Aorta (tissue), 5 donors: ENCODE measurements at regions not wholly inside any gene's neighbourhood (a gene's known extent, or its start where the extent isn't known, plus 50 kb on each side); places are given as distances from the start of the nearest gene placed in this dataset.

ENCODE experiments used
- ATAC-seq: fragments of 200-7000 bp; cut with Tn5 transposase; one replicate; pipeline ENCODE4 v1.9.1; 2022; ENCODE audit warnings: moderate library complexity; ENCODE audit not compliant: low FRiP score
- DNase-seq, 2 donors: peaks; one replicate each; pipeline ENCODE4 v3.0.0-alpha.2; 2020
- H3K27ac ChIP-seq, 2 donors: one replicate each; pipeline ENCODE4 v1.5.1; 2013; ENCODE audit warnings: low read length in 2 of 2, mild to moderate bottlenecking in 2 of 2, moderate library complexity in 2 of 2, control low read depth in 1 of 2, inconsistent platforms in 1 of 2, low read depth in 1 of 2
- H3K27me3 ChIP-seq, 2 donors: one replicate each; pipeline ENCODE4 v1.6.1; 2013; ENCODE audit warnings: control low read depth in 1 of 2, low read length in 1 of 2, mild to moderate bottlenecking in 1 of 2, moderate library complexity in 1 of 2; ENCODE audit not compliant: insufficient read depth in 2 of 2, control insufficient read depth in 1 of 2
- H3K36me3 ChIP-seq, 2 donors: one replicate each; pipeline ENCODE4 v1.6.1; 2013; ENCODE audit warnings: control low read depth in 1 of 2, low read length in 1 of 2, mild to moderate bottlenecking in 1 of 2; ENCODE audit not compliant: insufficient read depth in 2 of 2, control insufficient read depth in 1 of 2
- H3K4me1 ChIP-seq, 2 donors: one replicate each; pipeline ENCODE4 v1.6.1; 2013; ENCODE audit warnings: low read length in 2 of 2, control low read depth in 1 of 2, mild to moderate bottlenecking in 1 of 2, moderate library complexity in 1 of 2; ENCODE audit not compliant: insufficient read depth in 2 of 2, control insufficient read depth in 1 of 2
- H3K4me3 ChIP-seq, 2 donors: one replicate each; pipeline ENCODE4 v1.5.1; 2013; ENCODE audit warnings: low read length in 2 of 2, control low read depth in 1 of 2, mild to moderate bottlenecking in 1 of 2
- H3K9me3 ChIP-seq: one replicate; pipeline ENCODE4 v1.6.1; 2013; ENCODE audit warnings: mild to moderate bottlenecking, low read length; ENCODE audit not compliant: control insufficient read depth
- WGBS, 2 donors: extraction: QIAGEN DNeasy Blood & Tissue Kit; methylation state at CpG; one replicate each; pipeline ENCODE4 v1.1.7; 2013; 5-methylcytosine and 5-hydroxymethylcytosine counted together
- intact Hi-C, 2 donors: fragments of 100-400 bp; cut with DNase I; formaldehyde crosslinking; loops; one replicate each; pipeline versions ENCODE4 v1.14.2 to v1.15.0; 2022
- donor health status: healthy with polysubstance abuse.
- donor health status: Bipolar disorder and iron deficiency.
- donor health status: DM: no; HTN: no; CAD: no.
- donor health status: DM: no; HTN: no; CAD: no.
- donor health status: DM: yes; HTN: yes; CAD: no.

- peaks cover 0 to 3% of the 10 kb centered on the region in 2 donors for H3K27me3 ChIP-seq
- H3K4me1 ChIP-seq, result no peaks in the 10 kb centered on the region
- DNase-seq (no peak), ATAC-seq (no peak)
- H3K9me3 ChIP-seq, result peaks cover 8% of the 10 kb centered on the region
- H3K27ac ChIP-seq, result no peak overlapping the region
- H3K36me3 ChIP-seq, result no peaks in the 10 kb centered on the region
- 87 to 89% methylated on average over 8 of the region's 8 CpGs for WGBS, 2 donors
- H3K4me3 ChIP-seq, result no peak overlapping the region
- intact Hi-C loops, result no loop called here
Measured at GRCh38 chr10:7491230-7491629, 80.4 kb upstream of the SFMBT2 start.

- H3K27me3 ChIP-seq, result peaks cover 0 to 5% of the 10 kb centered on the region in 2 donors
- ATAC-seq (no peak), DNase-seq (no peak)
- intact Hi-C loops, result no loop called here
- H3K4me1 ChIP-seq, result no peaks in the 10 kb centered on the region
- H3K27ac ChIP-seq, result no peak overlapping the region
- no peak overlapping the region for H3K4me3 ChIP-seq
- H3K9me3 ChIP-seq, result peaks cover 8% of the 10 kb centered on the region
- 18 to 20% methylated on average over 6 of the region's 6 CpGs for WGBS, 2 donors
- H3K36me3 ChIP-seq, result no peaks in the 10 kb centered on the region
Measured at GRCh38 chr10:7488418-7488829, 77.6 kb upstream of the SFMBT2 start.

DNA sequence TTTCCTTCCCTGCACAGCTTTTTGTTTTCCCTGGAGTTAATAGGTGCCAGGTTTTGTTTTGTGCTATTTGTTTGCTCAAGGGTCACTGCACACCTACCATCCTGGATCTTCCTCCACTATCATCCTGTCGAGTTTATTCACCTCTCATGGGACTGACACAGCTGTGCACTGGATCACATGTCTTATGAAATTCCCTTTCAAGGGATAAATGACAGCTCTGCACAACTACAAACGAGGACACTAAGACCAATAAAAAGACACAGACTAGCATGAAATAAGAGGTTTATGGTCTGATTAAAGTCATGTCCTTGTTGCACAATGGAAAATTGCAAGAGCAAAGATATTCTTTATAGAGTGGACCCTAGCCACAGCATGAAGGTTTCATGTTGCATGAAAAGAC, 76.7 kb upstream of the SFMBT2 start:
- peaks cover 8% of the 10 kb centered on the region for H3K9me3 ChIP-seq
- peaks cover 0 to 5% of the 10 kb centered on the region in 2 donors for H3K27me3 ChIP-seq
- DNase-seq, result no peak
- intact Hi-C loops, result no loop called here
- no peak overlapping the region for H3K27ac ChIP-seq
- H3K4me3 ChIP-seq, result no peak overlapping the region
- no peaks in the 10 kb centered on the region for H3K4me1 ChIP-seq
- no peak for ATAC-seq
- 22 to 36% methylated on average over 2 of the region's 2 CpGs for WGBS, 2 donors
- H3K36me3 ChIP-seq, result no peaks in the 10 kb centered on the region

DNA sequence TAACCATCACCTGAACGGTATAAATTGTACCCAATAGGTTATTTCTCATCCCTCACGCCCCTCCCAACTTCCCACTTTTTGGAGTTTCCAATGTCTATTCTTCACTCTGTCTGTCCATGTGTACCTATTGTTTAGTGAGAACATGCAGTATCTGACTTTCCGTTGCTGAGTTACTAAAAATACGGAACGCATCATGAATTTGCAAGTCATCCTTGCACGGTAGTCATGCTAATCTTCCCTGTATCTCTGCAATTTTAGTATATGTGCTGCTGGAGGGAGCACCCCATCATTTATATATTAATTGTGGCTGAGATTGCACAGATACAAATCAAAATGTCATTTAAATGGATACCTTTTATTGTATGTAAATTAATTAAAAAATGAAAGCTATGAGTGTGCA, 75.7 kb upstream of the SFMBT2 start:
- Histone ChIP-seq H3K27ac (no peak overlapping the region), H3K9me3 (peaks cover 7% of the 10 kb centered on the region), H3K4me1 (no peaks in the 10 kb centered on the region), H3K36me3 (no peaks in the 10 kb centered on the region), H3K27me3 (peaks cover 0 to 5% of the 10 kb centered on the region in 2 donors), H3K4me3 (no peak overlapping the region)
- WGBS, 2 donors, result 91 to 92% methylated on average over 6 of the region's 6 CpGs
- no peak for ATAC-seq
- intact Hi-C loops, result no loop called here
- DNase-seq, result no peak

DNA sequence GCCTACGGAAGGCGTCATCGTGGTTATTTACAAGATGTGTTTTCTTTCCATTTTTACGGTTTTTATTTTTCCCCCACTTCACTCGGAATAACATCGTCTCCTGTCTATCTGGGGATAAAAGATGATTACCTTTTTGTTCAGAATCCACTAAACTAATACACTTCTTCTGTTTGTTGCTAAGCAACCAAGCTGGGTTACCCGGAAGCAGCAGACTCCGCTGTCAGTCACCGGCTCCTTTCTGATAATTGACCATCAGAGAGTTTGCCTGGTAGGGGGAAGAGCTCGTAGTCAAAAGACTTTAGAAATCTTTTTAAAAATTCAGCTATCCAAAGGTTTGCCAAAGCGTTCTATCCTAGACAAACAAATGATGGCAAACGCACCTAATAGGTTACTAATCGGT, 75.0 kb upstream of the SFMBT2 start:
- Histone ChIP-seq H3K4me3 (no peak overlapping the region), H3K27ac (no peak overlapping the region), H3K4me1 (no peaks in the 10 kb centered on the region), H3K27me3 (peaks cover 0 to 5% of the 10 kb centered on the region in 2 donors), H3K36me3 (no peaks in the 10 kb centered on the region), H3K9me3 (peaks cover 2% of the 10 kb centered on the region)
- WGBS, 2 donors, result 74 to 81% methylated on average over 13 of the region's 13 CpGs
- no peak for DNase-seq
- ATAC-seq, result no peak
- intact Hi-C loops, result no loop called here

DNA sequence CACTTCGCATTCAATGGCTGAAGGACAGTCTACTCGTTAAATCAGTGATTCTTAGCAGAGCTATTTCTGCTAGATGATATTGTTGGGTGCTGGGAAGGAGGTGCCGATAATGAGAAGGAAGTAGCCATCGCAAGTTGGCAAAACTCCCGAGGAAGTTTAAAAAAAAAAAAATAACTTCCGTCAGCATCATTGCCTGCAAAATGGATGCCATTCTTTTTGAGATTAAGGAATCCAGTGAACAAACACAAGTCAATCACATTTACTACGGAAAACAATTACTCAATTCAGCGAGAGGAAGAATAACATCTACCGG, 74.4 kb upstream of the SFMBT2 start:
- Histone ChIP-seq H3K27ac (no peak overlapping the region), H3K4me3 (no peak overlapping the region), H3K27me3 (peaks cover 0 to 5% of the 10 kb centered on the region in 2 donors), H3K9me3 (peaks cover 2% of the 10 kb centered on the region), H3K4me1 (no peaks in the 10 kb centered on the region), H3K36me3 (no peaks in the 10 kb centered on the region)
- DNase-seq (no peak), ATAC-seq (no peak)
- 12 to 14% methylated on average over 9 of the region's 9 CpGs for WGBS, 2 donors
- intact Hi-C loops, result no loop called here

DNA sequence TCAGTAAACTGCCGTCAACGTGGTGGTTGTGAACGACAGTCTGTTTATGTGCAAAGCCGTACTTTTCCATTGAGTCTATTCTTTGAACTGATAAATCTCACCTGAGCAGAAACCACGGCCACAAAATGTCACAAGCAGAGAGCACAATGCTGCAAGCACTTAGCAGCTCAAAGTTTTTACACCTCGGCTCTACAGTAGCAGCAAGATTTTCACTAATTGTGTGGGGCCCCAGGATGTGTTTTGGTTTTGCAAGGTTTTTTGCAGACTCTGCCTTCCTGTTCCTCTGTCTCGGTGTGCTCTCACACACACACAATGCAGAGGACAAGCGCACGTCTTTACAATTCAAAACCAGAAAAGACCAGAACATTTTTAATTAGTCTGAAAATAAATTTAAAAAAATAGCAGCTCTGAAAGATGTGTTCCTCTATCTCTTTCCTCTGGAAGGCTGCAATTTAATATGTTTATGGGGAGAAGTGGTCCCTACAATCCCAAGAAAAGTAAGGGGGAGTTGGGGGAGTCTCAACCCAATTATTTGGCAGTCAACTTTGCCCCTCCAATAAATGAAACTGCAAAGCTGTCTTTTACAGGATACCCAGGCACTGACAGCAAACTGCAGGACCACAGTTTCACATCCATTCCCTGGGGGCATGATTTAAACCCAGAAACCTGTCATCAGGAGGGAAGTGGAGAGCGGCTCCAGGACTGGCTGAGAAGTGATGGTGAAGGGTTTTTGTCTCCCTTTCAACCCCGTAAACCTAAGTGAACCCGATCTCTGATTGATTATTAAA, 73.8 kb upstream of the SFMBT2 start:
- Histone ChIP-seq H3K27ac (no peak overlapping the region), H3K36me3 (no peaks in the 10 kb centered on the region), H3K9me3 (peaks cover 2% of the 10 kb centered on the region), H3K4me3 (no peak overlapping the region), H3K4me1 (no peaks in the 10 kb centered on the region), H3K27me3 (peaks cover 0 to 5% of the 10 kb centered on the region in 2 donors)
- DNase-seq (no peak), ATAC-seq (no peak)
- intact Hi-C loops, result no loop called here
- 15 to 24% methylated on average over 12 of the region's 12 CpGs for WGBS, 2 donors

DNA sequence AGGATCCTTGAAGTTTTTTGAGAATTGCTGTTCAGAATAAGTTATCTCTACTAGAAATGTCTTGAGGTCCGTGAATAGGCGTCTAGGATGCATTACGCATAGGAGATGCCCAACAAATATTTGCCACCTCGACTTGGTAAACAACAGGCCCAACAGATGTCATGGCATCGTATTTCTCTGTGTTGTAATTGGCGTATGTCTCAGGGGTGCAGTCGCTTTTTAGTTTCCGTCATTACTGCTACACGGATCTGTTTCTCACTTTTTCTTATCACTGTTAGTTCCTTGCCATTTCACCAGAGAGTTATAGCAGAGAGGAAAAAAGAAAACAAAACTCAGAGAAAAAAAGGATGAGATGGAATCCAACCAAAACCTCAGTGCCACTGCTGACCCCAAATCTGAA, 73.0 kb upstream of the SFMBT2 start:
- H3K27ac ChIP-seq, result no peak overlapping the region
- H3K9me3 ChIP-seq, result peaks cover 2% of the 10 kb centered on the region
- ATAC-seq (no peak), DNase-seq (no peak)
- intact Hi-C loops, result no loop called here
- H3K4me1 ChIP-seq, result no peaks in the 10 kb centered on the region
- H3K27me3 ChIP-seq, result peaks cover 0 to 5% of the 10 kb centered on the region in 2 donors
- no peaks in the 10 kb centered on the region for H3K36me3 ChIP-seq
- 48 to 49% methylated on average over 9 of the region's 9 CpGs for WGBS, 2 donors
- no peak overlapping the region for H3K4me3 ChIP-seq

DNA sequence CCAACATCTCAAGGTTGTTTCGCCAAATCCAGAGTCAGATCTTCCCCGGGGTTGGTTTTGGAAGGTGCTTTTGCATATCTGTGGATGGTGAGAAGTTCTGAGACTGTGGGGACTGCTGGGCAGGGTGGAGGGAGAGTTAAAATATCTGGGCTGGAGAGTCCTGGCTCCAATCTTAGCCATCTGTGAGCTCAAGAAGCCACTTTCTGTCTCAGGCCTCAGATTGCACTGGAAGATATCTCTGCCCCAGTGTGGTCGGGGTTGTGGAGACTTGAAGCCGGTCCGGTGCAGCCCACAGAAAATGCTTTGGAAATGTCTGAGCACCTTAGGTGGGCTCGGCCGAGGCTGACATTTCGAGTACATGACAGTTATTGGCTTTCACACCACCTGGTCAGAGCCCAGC, 72.2 kb upstream of the SFMBT2 start:
- Histone ChIP-seq H3K36me3 (no peaks in the 10 kb centered on the region), H3K4me1 (no peaks in the 10 kb centered on the region), H3K27me3 (peaks cover 0 to 5% of the 10 kb centered on the region in 2 donors), H3K27ac (no peak overlapping the region), H3K4me3 (no peak overlapping the region), H3K9me3 (peaks cover 2% of the 10 kb centered on the region)
- intact Hi-C loops, result no loop called here
- WGBS, 2 donors, result 89 to 91% methylated on average over 8 of the region's 8 CpGs
- DNase-seq, result no peak
- no peak for ATAC-seq
